Stimulated activated CD8-positive, alpha-beta memory T cell treated with anti-CD3 and anti-CD28 coated beads, Interleukin-4, amount 100 ng/mL, for 1 hour (primary cell): ENCODE measurements at regions not wholly inside any gene's neighbourhood (a gene's known extent, or its start where the extent isn't known, plus 50 kb on each side); places are given as distances from the start of the nearest gene placed in this dataset.

Source experiments
- DNase-seq, 2 donors: peaks; one replicate each; pipeline ENCODE4 v3.0.0-alpha.2; 2020; ENCODE audit warnings: low read depth in 2 of 2, low spot score in 1 of 2

GRCh38 chr1:5479876-5480646, 512.2 kb downstream of the NPHP4 start:
- DNase-seq, result no peak

GRCh38 chr1:5478961-5479360, 513.3 kb downstream of the NPHP4 start:
- DNase-seq, result no peak

- no peak for DNase-seq
These were observed 514.0 kb downstream of the NPHP4 start for GRCh38 chr1:5478156-5478695.

- DNase-seq, result no peak
These were observed 514.5 kb downstream of the NPHP4 start for GRCh38 chr1:5477716-5478115.

- DNase-seq, result no peak
These were observed 516.7 kb downstream of the NPHP4 start for GRCh38 chr1:5475572-5475971.

GRCh38 chr1:5473268-5473667, 519.0 kb downstream of the NPHP4 start:
- no peak for DNase-seq

GRCh38 chr1:5466487-5466886, 525.7 kb downstream of the NPHP4 start:
- DNase-seq, result no peak

GRCh38 chr1:5465281-5465711, 526.9 kb downstream of the NPHP4 start:
- no peak for DNase-seq

- DNase-seq, result no peak
These were observed 527.9 kb downstream of the NPHP4 start for GRCh38 chr1:5464366-5464765.

- DNase-seq, result no peak
These were observed 531.3 kb downstream of the NPHP4 start for GRCh38 chr1:5460974-5461373.

GRCh38 chr1:5459839-5460610, 532.2 kb downstream of the NPHP4 start:
- no peak for DNase-seq

- no peak for DNase-seq
These were observed 534.0 kb downstream of the NPHP4 start for GRCh38 chr1:5458248-5458647.

GRCh38 chr1:5456090-5456811, 536.0 kb downstream of the NPHP4 start:
- no peak for DNase-seq

- no peak for DNase-seq
These were observed 536.6 kb downstream of the NPHP4 start for GRCh38 chr1:5455651-5456050.

GRCh38 chr1:5455056-5455455, 537.2 kb downstream of the NPHP4 start:
- no peak for DNase-seq

GRCh38 chr1:5453347-5453746, 538.9 kb downstream of the NPHP4 start:
- DNase-seq, result no peak

- no peak for DNase-seq
These were observed 540.6 kb downstream of the NPHP4 start for GRCh38 chr1:5451671-5452070.

- peak in 1 of 2 donors; percentile 10 for DNase-seq
These were observed 543.7 kb downstream of the NPHP4 start for GRCh38 chr1:5448486-5448885.

GRCh38 chr1:5447503-5447960, 544.7 kb downstream of the NPHP4 start:
- no peak for DNase-seq

- no peak for DNase-seq
These were observed 547.8 kb downstream of the NPHP4 start for GRCh38 chr1:5444396-5444795.

GRCh38 chr1:5436808-5437207, 555.4 kb downstream of the NPHP4 start:
- DNase-seq, result no peak
